CD1c-positive myeloid dendritic cell (primary cell): ENCODE measurements at regions not wholly inside any gene's neighbourhood (a gene's known extent, or its start where the extent isn't known, plus 50 kb on each side); places are given as distances from the start of the nearest gene placed in this dataset.

Experiments
- DNase-seq: peaks from one replicate; pipeline ENCODE4 v3.0.0-alpha.2; 2016; ENCODE audit errors: extremely low spot score

DNA sequence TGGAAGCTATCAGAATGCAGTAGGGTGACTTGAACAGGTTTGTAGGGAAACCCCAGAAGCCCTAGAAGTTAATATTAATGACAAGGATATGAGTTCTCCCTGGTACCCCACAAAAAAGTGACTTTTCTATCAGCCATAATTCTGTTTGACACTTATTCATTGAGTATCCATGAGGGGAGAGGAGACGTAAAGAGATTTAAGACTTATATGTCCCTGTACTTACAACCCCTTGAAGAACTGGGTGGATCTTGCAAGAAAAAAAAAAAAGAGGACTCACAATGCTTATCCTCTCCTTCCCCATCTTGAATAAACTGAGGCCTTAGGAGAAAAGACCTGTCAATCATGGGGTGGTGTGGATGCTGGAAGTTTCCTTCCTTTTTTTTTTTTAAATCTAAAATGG lies 203.5 kb downstream of the CBLN1 start:
- DNase-seq = no peak

DNA sequence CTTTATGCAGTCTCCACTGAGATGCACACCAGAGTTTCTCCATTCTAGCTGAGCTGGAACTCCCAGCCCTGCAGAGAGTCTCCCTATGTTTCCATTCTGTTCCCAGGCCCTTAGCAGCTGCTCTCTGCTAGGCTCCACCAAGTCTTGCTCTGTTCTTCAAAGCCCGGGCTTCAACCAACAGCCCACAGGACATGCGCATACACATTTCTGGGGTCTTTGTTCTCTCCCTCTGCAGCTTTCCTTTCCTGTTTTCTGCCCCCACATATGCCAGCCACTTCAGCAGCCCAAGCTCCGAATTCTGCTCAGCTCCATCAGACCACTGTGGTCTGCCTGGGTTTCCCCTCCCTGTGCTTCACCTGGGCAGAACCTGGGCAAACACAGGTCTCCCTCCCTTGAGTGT lies 205.9 kb downstream of the CBLN1 start:
- no peak for DNase-seq

DNA sequence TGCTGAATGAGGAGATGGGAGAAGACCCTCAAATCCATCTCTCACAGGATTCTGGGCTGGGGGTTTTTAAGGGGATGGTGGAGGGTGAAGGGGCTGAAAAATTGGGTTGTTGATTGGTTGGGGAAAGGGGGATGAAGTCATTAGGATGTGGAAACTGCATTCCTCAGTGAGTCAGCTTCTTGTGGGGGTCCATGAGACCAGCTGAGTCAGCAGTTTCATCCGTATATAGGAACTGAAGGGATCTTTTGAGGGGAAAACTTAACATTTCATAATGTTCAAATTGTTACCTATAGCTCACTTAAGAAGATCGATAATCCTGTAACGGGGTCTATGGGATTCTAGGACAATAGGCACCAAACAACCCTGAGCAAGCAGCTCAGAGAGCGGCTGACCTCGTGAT lies 213.4 kb downstream of the CBLN1 start:
- no peak for DNase-seq

DNA sequence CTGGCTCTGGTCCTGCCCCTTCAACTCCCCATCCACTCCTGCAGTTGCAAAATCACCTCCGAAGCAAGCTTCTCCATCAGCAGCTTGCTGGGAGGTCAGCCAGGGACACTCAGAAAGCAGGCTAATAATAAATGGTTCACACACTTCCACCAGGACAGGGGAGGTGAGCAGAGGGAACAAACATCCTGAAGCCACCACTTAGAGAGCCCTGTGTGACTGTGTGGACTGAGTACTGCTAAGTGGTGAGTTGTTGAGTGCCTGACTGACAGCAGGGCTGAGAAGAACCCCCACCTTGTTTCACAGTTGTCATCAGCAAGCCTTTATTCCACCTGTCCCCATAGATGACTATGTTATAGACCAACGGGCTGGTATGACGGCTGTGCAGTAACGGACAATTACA lies 213.9 kb downstream of the CBLN1 start:
- no peak for DNase-seq

DNA sequence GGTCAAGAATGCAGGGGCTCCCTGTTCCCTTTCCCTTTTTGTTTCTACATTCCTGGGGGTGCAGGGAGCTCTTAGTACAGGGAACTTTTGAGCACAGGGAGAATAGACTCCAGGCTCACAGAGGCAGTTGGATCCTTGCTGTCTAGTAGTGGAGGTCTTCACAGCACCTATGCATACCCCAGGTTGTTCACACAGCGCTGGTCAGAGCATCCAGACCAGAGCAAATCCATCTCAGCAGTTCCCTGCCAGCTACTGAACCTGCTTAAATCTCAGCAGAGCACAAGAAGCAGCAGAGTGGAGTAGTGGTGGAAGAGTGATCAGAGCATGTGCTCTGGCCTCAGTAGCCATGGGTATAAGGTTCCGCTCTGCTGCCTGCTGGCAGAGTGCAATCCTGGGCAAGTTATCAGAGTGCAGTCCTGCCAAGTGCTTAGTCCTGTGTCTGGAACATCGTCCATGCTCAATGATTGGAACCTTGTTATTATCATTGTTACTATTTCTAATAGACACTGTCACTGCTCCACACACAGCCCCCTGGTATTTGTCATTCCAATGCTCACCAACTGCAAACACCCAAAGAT lies 220.4 kb downstream of the CBLN1 start:
- no peak for DNase-seq

DNA sequence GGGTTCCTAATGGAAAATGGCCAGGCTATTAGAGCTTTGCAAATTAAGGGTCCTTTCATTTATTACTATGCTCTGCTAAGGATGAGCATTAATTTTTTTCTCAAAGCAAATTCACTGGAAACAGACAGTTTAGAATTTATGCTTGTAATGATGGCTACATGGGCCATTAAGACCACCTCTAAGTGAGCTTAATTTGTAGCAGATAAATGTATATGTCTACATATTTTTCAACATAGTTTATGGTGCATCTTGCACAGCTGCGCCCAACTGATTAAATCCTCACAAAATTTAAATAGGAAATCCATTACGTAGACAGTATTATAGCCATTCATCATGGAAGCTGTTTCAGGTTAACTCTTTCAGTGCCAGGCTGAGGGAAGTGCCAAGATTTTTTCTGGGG lies 220.9 kb downstream of the CBLN1 start:
- DNase-seq = no peak

DNA sequence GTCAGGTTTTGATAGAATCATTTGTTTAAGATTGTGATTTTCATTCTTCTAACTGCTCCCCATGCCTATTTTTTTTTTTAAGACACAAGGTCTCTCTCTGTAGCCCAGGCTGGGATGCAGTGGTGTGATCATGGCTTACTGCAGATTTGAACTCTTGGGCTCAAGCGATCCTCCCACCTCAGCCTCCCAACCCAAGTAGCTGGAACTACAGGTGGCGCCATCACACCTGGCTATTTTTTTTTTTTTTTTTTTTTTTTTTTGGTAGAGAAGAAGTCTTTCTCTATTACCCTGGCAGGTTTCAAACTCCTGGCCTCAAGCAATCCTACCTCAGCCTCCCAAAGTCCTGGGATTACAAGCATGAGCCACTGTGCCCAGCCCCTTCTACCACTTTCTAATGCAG lies 223.3 kb downstream of the CBLN1 start:
- DNase-seq = no peak

DNA sequence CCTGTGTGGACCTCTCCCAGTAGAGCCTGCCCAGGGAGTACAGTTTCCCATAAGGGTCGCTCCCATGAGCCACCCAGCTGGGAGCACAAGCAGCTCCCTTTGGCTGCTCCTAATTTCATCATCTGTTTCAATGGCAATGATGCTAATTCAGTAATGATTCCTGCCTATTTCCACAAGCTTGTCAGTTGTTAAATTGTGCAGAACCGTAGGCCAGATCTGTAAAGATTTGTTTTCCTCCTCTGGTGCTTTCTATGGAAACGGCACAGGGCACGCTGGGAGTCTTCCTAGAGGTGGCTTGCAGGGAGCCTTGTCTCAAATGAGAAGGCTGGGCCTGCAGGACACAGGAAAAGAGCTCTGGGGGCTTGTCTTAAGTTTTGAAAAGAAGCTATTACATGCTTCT lies 223.7 kb downstream of the CBLN1 start:
- DNase-seq = no peak

DNA sequence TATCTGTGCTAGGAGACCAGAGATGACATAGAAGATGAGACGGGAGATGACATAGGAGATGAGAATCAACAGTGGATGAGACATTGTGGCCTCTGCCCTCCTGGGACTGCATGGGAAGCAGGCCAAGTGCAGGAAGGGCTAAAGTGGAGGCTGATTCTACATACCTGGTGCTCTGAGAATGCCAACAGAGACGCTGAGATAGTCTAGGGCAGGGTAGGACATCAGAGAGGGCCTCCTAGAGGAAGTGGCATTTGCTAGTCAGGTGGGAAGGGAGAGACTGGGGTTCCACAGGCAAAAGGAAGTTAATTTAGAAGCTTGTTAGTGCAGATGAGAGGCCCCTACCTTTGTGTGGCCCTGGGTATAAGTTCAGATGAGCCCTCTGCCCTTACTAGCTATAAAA lies 224.2 kb downstream of the CBLN1 start:
- DNase-seq = no peak

DNA sequence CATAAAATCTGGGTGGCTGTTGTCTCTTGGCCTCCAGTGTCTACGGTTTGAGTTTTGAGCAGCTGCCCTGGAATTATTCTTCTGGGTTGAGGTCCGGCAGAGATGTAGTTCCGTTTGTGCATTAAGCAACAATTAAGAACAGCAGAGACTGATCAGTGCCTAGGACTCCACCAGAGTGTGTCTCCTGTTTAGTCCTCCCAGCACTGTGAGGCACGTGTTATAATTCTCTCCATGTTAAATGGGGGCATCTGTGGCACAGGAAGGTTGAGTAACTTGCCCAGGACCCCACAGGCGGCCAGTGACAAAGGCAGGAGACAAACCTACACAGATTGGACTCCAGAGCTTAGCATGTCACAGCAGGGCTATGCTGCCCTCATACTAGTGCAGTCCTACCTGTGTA lies 225.1 kb downstream of the CBLN1 start:
- DNase-seq = no peak

DNA sequence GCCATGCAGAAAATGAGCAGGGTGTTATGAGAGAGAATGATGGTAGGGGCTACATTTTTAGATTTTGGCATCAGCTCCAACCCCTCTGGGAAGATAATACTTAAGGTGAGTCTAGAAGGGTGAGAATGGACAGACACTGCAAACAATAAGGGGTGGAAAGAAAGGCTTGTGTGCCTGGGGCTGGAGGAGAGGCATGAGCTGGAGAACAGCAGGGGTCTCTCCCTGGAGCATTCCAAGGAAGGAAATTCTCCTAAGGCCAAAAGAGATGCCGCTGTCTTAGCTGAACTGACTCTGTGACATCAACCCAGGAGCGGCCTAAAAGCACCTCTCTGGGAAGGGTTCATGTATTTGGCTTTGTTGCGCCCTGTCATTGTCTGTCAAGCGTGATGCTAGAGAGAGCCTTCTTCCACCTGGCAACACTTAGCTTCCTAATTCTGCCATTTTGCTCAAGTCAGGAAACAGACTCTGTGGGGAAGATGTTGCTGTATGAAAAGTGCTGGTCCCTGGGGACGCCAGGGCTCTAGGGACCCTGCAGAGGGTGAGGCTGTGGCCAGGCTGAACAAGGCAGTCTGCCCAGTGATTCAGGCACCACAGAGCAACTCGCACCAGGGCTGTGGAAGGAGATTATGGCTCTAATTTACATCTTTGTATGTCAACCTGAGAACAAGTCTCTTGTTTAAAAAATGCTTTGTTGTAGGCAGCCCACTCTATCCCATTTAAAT lies 225.7 kb downstream of the CBLN1 start:
- DNase-seq = no peak

DNA sequence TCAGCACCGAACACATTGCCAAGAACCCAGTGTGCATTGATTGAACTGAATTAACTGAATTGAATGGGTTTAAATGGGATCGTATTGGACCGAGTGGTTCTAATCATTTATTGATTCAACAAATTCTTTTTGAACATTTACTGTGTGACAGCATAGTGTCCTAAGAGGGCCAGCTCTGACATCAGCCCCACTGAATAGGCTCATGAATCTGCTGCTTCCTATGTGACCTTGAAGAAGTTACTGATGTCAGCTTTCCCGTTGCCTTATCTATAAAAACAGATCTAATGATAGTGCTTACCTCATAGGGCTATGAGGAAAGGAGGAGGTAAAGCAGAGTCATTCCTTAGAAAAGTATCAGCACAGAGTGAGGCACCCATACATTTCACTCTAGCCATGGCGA lies 226.3 kb downstream of the CBLN1 start:
- no peak for DNase-seq

DNA sequence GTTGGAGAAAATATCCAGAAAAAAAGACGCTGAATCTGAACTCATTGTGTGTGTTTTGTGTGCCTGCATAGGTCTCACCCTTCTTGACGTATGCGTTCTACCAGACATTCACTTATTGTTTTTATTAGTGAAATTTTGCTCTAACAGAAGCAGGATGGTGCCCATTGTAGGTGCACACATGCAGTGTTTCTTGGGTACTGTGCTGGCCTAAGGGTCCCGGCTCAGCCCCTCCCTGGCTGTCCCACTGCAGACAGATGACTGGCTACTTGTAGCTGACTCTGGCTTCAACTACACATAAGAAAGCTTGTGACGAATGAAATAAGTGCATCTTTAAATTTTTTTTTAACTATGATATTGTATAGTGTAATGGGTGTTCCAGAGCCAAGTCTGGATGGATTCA lies 227.0 kb downstream of the CBLN1 start:
- DNase-seq = no peak

DNA sequence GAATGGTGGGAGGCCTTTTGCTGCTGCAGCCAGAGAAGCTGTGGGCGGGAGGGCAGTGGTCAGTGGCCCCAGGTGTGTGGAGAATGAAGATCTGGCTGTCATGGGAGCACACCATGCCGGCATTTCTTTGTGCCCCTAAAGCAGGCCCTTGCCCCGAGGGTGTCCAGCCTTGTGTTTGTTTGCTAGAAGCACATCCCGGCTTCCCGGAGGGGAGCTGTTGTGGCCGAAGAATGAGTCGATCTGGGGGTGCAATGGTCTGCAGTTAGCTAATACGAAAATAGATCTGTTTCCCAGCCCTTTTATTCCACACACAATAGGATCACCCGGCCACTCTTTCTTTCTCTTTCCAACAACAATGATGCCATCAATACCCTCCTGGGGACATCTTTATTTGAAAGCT lies 228.8 kb downstream of the CBLN1 start:
- no peak for DNase-seq

DNA sequence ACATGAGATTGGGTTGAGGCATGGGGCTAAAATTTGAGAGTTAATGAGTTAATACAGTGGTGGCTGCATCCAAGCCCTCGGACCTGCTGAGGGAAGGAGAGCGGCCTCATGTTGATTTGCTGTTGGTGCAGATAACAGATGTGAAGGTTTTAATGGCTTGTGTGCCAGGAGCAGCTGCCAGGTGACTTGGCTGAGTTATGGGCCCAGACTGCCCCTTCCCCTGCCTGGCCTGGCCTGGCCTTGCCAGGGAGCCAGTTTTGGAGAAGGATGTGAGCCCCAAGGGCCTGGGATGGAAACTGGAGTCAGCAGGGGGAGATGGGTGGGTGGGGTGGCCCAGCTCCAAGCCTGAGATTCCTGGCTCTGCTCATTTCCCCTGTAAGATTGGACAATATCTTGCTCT lies 230.1 kb downstream of the CBLN1 start:
- no peak for DNase-seq

DNA sequence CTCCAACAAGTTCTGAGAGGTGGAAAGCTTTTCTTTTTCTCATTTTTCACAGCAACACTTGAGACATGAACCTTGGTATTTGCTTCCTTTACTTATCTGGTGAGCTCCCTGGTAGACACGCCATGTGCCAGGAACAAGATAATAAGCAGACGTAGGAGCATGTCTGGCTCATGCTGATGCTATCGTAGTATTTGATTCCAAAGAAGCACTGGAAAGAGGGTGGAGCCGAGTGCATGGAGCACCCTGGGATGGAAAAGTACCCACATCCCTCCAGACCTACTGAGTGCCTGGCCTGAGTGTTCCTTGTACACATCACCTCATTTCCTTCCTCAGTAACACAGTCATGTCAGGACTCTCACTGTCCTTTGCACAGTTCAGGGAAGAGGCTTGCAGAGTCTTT lies 231.0 kb downstream of the CBLN1 start:
- no peak for DNase-seq

DNA sequence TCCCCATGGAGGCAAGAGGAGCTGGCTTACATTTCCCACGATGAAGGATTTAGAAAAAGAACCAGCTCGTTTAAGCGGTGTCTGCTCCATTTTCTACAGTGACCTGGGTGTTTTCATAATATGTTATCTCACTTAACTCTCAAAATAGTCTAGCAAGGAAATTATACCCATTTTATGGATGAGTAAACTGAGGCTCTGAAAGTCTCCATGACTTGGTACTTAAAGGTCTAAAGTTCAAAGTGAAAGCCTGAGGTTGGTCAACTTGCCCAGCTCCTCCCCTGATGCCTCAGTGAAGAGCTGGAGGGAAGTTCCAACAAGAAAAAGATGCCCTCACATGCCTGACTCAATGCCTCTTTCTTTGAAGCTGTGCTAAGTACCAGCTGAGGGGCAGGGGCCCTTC lies 232.0 kb downstream of the CBLN1 start:
- DNase-seq = no peak

DNA sequence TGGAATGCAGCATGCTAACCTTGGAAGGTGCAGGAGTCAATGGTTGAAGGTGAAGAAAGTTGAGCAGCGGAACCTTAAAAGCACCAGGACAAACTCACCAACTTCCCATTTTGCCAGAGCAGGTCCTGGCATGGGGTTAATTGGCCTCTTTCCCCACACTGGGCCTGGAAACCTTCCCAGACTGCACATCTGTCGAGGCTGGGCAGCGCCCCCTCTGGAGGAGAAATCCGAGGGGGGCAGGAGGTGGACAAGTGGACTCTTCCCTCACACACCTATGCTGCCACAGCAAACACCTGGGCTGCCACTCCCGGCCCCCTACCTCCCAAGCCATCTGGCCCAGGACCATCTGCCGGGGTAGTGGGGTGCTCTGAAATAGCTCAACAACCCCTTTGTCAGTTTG lies 232.4 kb downstream of the CBLN1 start:
- no peak for DNase-seq

DNA sequence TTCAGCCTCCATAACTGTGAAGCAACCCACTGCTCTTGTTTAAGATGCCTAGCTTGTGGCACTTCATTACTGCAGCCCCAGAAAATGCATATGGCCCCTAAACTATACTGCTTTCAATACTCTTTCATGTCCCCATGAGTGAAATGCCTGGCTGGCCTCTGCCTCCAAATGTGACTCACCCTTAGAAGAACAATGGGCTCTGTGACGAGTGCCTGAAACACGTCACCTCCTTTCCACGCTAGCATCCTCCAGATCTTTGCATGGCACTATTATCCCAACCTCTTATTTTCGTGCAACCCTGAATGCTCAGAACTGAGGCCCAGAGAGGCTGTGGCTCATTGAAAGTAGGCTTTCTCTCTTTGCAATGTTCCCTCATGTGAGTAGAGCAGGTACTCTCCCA lies 233.1 kb downstream of the CBLN1 start:
- no peak for DNase-seq

DNA sequence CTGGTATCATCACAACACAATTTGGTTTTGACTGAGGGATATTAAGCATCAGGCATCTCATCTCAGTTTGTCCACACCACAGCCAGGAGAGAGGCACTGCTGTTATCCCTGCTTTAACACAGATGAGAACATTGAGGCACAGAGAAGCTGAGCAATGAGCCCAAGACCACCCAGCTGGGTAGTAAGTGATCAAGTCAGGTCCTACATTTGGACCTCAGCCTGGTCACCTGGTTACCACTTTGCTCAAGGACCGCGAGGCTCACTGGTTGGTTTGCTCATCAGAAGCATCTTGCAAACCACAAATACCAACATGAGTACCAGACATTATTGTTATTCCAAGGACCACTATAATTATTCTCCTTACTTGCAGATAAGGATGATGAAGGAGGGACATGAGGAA lies 245.5 kb downstream of the CBLN1 start:
- no peak for DNase-seq

DNA sequence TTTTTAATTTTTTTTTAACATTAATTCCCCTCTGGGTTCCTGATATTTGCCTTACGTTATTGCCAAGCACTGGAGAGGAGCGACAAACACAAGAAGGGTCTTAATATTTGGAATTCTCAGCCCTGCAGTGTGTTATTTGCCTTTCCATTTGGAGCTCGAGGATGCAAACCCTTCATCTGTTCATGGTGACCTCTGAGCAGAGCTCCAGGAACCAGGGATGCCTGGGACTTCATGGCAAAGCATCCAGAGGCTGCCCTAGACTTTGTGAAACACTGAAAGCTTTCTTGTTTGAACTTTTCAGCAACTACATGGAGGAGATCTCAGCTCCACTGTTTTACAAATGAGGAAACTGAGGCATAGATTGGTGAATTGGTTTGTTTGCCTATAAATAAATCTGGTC lies 254.2 kb downstream of the CBLN1 start:
- DNase-seq = no peak

DNA sequence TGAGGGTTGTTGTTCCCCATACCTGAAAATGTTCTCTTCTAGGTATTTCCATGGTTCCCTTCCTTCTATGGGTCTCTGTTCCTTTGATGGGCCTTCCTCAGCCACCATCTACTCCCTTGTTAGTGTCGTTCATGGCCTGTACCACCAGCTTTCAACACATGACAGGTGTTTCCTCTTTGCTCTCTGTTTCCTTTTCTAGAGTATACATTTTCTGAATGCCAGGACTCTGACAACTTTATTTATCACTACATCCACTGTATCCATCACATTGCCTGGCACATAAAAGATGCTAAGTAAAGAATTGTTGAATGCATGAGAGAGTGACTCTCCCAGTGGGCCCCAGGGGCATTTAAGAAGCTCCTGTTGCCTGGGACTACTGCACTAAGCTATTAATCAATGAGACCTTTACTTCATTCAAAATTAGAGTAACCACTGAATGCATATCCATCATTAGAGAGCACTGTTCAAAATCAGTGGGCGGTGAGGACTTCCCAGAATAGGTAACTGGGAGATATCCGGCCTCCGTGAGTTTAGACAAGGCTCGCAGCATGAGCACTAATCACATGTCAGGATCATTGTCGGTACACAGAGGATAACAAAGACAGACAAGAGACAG lies 255.0 kb downstream of the CBLN1 start:
- DNase-seq = no peak

DNA sequence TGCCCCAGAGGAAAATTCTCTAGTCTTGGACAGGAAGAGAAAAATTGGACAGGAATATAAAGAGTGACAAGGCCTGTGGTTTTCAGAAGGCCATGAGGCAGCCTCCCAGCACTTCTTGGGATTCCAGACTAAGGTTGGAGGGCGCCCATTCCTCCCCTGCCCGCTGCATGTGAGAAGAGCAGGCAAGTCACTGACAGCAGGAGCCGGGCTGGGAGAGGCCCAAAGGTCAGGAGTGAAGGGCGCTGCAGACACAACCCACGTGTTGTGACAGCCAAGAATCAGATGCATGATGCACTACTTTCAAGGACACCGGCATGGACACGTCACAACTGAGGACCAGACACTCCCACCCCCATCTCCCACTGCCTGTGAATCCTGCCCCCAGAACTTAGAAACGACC lies 256.7 kb downstream of the CBLN1 start:
- DNase-seq = no peak

DNA sequence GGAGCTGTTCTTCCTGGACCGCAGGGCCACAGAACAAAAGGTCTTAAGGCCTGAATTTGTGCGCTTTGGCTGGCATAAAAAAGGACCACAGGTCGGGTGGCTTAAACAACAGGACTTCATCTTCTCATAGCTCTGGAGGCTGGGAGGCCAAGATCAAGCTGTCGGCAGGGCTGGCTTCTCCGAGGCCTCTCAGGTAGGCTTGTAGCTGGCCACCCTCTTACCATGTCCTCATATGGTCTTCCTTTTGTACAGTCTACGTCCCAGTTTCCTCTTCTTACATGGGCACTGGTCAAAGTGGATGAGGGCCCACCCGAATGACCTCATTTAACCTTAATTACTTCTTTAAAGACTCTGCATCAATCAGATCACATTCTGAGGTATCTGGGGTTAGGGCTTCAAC lies 257.6 kb downstream of the CBLN1 start:
- no peak for DNase-seq
